H4 (cell line): ENCODE measurements at regions not wholly inside any gene's neighbourhood (a gene's known extent, or its start where the extent isn't known, plus 50 kb on each side); places are given as distances from the start of the nearest gene placed in this dataset.
"Not testable (repeated sequence)": the region's sequence is repeated elsewhere in the genome, so short reads cannot be mapped to it uniquely, and the experiment has no call there.

Experiments
- DNase-seq: peaks from one replicate; pipeline ENCODE4 v3.0.0-alpha.2; 2015; ENCODE audit warnings: low spot score

DNA sequence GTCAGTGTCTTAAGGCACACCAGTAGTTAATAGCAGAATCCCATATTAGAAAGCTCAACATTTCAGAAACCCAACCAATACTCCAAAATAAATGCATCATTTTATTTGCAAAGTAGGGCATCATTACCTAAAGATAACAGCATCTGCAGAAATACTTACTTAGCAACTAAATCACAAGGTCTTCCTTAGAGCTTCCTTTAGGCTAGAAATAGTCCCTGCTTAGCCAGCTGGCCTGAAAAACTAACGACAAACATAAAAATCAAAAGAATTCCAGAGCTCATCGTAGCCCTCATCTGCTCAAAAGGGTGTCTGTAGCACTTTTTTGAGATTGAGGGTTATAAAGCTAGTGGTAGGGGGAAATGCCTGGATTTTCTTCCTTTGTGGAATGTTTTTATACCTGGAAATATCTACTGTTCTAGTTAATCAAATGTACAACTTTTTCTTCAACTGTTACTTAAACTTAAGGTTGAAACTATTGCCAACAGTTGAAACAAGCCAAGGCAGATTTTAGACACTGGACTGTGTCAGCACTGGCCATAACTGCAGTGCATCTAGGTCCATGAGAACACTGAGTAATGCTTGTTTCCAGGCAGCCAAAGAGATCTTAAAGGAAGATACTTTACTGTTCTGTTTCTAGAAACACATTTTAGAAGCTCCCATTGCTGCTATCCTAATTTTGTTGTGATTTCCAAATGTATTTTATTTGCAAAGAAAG is 129.4 kb upstream of the RASA1 start:
- DNase-seq, result no peak

- DNase-seq, result no peak
Measured at GRCh38 chr5:87139795-87140194, 127.9 kb upstream of the RASA1 start.

- DNase-seq, result no peak
Measured at GRCh38 chr5:87141544-87141943, 126.1 kb upstream of the RASA1 start.

DNA sequence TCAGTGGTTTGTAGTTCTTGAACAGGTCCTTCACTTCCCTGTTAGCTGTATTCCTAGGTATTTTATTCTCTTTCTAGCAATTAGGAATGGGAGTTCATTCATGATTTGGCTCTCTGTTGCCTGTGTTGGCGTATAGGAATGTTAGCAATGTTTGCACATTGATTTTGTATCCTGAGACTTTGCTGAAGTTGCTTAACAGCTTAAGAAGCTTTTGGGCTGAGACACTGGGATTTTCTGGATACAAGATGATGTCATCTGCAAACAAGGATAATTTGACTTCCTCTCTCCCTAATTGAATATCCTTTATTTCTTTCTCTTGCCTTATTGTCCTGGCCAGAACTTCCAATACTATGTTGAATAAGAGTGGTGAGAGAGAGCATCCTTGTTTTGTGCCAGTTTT is 121.8 kb upstream of the RASA1 start:
- not testable (repeated sequence) for DNase-seq

DNA sequence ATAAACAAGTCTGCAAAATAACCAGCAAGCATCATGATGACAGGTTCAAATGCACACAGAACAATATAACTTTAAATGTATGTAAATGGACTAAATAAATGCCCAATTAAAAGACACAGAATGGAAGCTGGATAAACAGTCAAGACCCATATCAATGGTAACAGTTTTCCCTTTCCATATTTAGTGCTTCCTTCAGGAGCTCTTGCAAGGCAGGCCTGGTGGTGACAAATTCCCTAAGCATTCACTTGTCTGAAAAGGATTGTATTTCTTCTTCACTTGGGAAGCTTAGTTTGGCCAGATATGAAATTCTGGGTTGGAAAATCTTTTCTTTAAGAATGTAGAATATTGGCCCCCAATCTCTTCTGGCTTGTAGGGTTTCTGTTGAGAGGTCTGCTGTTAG is 120.2 kb upstream of the RASA1 start:
- no peak for DNase-seq

- DNase-seq, result no peak
Measured at GRCh38 chr5:87150630-87151029, 117.1 kb upstream of the RASA1 start.

DNA sequence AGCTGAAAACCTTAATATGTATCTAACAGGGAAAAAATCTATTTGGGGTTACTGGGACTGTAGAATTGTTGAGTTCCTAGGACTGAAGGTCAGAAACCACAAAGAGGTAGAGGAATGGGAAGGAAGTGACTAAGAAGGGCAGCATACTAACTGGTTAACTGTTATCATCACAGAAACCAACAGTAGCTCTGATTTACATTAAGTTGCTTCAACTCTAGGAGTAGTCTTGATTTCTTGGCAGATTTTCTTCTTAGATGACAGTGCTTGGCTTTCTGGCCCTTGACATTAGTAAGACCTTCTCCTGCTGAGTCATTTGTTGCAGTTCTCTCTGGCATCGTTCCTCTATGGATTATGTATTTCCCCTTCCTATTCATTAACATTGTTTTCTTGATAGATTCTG is 116.1 kb upstream of the RASA1 start:
- peak; percentile 82 for DNase-seq

GRCh38 chr5:87152886-87153285 is 114.8 kb upstream of the RASA1 start:
- no peak for DNase-seq

DNA sequence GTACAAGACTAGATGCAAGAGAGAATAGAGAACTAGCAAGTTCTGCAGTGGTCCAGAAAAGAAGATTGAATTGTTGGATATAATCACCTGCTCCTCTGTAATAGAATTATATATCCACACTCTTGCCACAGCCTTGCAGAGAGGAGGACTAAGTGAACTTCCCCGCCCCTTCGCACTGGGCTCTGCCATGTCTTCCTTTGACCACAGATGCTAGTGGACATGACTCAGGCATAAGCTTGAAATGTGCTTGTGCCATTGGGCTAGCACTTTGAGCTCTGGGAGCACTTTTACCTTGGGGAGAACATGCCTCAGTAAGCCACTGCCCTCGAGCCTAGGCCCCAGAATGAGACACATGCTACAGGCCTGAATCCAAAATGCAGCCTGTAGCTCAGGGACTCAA is 113.5 kb upstream of the RASA1 start:
- no peak for DNase-seq

DNA sequence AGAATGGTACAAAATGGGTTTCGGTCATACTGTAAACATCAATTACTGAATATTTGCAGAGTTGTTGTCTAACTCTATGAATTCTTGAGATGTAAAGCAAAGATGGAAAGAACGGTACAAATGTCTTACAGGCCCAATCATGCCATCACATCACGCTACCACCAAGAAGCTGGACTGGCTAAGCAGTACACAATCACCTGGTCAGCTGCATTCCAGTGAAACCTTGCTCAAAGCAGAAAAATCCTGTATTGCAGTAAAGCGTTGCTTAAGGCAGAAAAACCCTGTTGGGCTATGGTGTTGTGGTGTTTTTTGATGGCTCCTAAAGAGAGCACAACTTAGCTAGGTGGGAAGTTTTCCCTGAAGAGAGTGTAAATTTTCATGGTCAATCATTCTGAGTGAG is 112.6 kb upstream of the RASA1 start:
- DNase-seq, result no peak

DNA sequence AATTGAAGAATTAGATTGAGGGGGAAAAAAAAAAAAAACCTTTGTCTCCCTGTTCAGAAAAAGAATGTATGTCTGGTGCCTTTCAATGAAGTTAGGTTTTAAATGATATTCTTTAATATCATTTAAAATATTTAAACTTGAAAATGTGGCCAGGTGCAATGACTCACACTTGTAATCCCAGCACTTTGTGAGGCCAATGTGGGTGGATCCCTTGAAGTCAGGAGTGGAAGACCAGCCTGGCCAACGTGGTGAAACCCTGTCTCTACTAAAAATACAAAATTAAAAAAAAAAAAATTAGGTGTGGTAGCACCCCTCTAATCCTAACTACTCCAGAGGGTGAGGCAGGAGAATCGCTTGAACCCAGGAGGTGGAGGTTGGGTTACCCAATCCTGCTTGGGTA is 111.1 kb upstream of the RASA1 start:
- DNase-seq, result no peak

GRCh38 chr5:87164409-87164808 is 103.3 kb upstream of the RASA1 start:
- DNase-seq, result no peak

GRCh38 chr5:87169300-87169991 is 98.2 kb upstream of the RASA1 start:
- DNase-seq, result no peak

DNA sequence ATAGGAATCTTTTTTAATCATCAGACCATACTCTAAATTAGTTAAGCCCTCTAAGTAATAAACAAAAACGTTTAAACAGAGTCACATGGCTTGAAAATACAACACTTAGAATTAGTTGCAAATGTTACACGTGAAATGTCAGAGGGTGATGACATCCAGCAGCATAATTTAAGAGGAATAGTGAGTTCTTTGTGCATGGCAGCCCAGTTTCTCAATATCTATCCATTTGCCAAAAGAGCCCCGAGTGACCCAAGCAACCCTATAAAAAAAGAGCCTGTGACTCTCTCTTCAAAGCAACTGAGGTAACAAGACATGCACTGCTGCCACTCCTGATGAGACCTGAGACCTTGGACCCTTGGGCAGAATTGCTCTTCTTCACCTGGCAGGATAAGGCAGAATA is 96.9 kb upstream of the RASA1 start:
- DNase-seq, result no peak

- DNase-seq, result no peak
Measured at GRCh38 chr5:87182649-87183048, 85.0 kb upstream of the RASA1 start.

DNA sequence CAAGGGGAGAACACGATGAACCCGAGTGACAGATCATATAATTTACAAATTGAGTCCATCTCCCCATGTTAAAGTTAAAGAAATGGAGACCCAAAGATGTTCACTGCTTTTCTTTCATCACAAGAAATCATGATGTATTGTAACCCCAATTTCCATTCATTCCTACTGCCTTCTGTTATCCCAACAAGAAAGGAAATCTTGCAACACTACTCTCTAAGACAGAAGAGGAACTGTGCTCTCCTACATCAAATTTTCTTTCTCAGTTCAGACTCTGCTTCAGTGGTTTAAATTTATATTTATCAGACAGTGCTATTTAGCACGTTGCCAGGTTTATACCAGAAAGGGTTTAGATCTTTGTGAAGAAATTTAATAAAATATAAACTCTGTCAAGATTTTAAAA is 83.8 kb upstream of the RASA1 start:
- no peak for DNase-seq

DNA sequence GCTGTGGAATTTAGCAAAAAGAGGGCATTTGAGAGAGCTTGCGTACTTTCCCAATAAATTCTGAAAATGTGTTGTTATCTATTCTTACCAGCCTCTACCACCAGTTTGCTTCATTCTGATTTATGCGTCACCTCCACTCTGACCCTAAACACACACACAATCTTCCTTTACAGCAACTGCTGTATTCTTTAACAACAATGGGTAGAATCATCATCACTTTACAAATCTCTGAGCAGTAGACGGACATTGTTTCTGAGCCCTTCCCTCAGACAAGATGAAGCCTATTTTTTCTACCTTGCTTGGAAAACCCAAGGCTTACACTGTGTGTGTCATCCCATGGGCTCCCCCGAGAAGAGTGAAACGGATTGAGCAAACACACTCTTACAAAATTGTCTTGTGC is 83.1 kb upstream of the RASA1 start:
- DNase-seq, result no peak

GRCh38 chr5:87185838-87186237 is 81.8 kb upstream of the RASA1 start:
- no peak for DNase-seq

GRCh38 chr5:87188391-87188790 is 79.3 kb upstream of the RASA1 start:
- DNase-seq, result no peak

GRCh38 chr5:87190041-87190440 is 77.6 kb upstream of the RASA1 start:
- DNase-seq, result no peak

- no peak for DNase-seq
Measured at GRCh38 chr5:87190687-87191086, 77.0 kb upstream of the RASA1 start.

- no peak for DNase-seq
Measured at GRCh38 chr5:87191645-87192044, 76.0 kb upstream of the RASA1 start.

- peak; percentile 12 for DNase-seq
Measured at GRCh38 chr5:87195104-87195591, 72.5 kb upstream of the RASA1 start.

DNA sequence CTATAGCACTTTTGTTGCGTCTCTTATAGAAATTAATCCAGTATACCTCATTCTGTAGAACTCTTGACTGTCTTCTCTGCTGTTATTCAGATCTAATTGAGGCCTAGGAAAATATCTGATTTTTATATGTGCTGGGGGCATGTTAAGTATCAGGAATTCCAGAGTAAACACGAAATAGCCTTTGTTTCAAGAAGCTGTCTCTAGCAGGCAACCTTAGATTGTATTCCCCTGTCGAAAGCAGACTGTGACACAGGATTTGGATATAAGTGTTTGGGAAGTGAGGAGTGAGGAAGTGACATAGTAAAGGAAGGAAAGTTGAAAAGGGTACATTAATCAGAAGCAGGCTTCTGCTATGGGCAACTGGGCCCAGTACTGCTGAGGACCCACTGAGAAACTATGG is 72.1 kb upstream of the RASA1 start:
- DNase-seq, result no peak
